Ovary (tissue), 3 donors: ENCODE measurements at regions not wholly inside any gene's neighbourhood (a gene's known extent, or its start where the extent isn't known, plus 50 kb on each side); places are given as distances from the start of the nearest gene placed in this dataset.

Source experiments
- EP300 ChIP-seq: sonication (generic); formaldehyde crosslinking; IDR thresholded peaks from one replicate; pipeline ENCODE4 v1.6.1; 2017; ENCODE audit warnings: antibody characterized with exemption
- POLR2A ChIP-seq: fragments of 450-650 bp; IDR thresholded peaks from one replicate; pipeline ENCODE4 v1.6.1; 2017; ENCODE audit warnings: antibody characterized with exemption, mild to moderate bottlenecking, moderate library complexity
- TF ChIP-seq, protein P1 (sequence below), 3 donors: fragments of 450-650 bp in 2 of 3; fragments of 200-600 bp in 1 of 3; IDR thresholded peaks; one replicate each; pipeline versions ENCODE4 v1.5.1 to v1.8.0; 2016 to 2022; ENCODE audit warnings: antibody characterized with exemption in 3 of 3, mild to moderate bottlenecking in 1 of 3
- donor health status: DM: no; HTN: no; CAD: no.

DNA sequence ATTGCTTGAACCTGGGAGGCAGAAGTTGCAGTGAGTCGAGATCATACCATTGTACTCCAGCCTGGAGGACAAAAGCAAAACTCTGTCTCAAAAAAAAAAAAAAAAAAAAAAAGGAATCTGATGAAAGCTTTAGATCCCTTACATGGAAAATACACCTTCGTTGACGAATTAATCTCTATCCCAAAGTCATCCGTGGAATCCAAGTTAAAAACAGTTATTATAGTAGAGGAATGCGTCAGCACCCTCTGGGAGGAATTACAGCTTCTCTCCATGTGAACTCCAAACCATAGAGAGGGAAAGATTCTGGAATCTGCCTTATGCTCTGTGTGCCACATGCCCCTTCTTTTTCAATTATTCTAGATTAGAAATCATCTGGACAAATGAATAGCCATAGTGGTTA is 192.3 kb upstream of the C2CD4B start:
- TF ChIP-seq, protein P1, sequence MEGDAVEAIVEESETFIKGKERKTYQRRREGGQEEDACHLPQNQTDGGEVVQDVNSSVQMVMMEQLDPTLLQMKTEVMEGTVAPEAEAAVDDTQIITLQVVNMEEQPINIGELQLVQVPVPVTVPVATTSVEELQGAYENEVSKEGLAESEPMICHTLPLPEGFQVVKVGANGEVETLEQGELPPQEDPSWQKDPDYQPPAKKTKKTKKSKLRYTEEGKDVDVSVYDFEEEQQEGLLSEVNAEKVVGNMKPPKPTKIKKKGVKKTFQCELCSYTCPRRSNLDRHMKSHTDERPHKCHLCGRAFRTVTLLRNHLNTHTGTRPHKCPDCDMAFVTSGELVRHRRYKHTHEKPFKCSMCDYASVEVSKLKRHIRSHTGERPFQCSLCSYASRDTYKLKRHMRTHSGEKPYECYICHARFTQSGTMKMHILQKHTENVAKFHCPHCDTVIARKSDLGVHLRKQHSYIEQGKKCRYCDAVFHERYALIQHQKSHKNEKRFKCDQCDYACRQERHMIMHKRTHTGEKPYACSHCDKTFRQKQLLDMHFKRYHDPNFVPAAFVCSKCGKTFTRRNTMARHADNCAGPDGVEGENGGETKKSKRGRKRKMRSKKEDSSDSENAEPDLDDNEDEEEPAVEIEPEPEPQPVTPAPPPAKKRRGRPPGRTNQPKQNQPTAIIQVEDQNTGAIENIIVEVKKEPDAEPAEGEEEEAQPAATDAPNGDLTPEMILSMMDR (IDR thresholded peaks at IDR 0.05), result no peak
- TF ChIP-seq POLR2A, result no peak
- TF ChIP-seq EP300, result no peak
